ENCODE measurements at regions not wholly inside any gene's neighbourhood (a gene's known extent, or its start where the extent isn't known, plus 50 kb on each side); places are given as distances from the start of the nearest gene placed in this dataset.

DNA sequence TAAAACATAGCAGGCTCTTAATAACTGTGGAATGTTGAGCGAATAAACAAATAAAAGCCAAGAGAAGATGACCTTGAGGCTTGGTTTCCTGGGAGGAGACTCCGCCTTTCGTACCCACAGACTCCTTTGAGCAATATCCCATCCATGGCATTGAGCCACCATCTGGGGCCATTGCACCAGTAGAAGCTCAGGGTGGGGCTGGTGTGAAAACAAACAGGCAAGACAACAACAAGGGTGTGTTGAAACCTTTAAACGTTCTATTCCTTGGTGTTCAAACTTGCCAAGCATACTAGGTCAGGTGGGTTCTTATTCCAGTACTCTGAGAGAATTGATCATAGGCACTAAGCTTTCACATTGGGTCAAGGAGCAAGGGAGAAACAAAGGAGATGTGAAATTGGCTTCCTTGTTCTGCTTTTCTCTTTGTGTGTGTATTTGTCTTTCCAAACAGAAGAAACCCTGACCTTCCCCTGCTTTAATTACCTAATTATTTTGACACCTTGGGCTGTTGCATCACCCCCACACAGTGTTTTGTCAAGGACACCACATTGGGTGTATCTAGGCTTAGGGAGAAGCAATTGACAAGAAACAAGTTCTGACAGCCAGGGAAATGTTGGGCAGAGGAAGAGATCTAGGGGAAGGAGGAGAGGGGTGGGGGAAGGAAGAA is 105.1 kb upstream of the BCL6 start:
- TF ChIP-seq RAD21 (IDR thresholded peaks at IDR 0.05; ENCODE audit: insufficient read depth, low read depth, low read length): no peak
- TF ChIP-seq CTCF (IDR thresholded peaks at IDR 0.05 in 2 of 3, conservative IDR thresholded peaks at IDR 0.05 in 1 of 3; ENCODE audit: control insufficient read depth in 2 of 3, extremely low read depth in 1 of 3, insufficient read depth in 1 of 3, low read depth in 3 of 3, low read length in 3 of 3): no peak
- TF ChIP-seq POLR2AphosphoS5 (IDR thresholded peaks at IDR 0.05; ENCODE audit: low read length): no peak
- TF ChIP-seq ZNF274 (IDR thresholded peaks at IDR 0.05; ENCODE audit: insufficient read depth, insufficient read length): no peak
- TF ChIP-seq KDM1A (IDR thresholded peaks at IDR 0.05; ENCODE audit: borderline replicate concordance): no peak
- TF ChIP-seq SREBF2 (IDR thresholded peaks at IDR 0.05; ENCODE audit: low read length): no peak
- no peak for TF ChIP-seq EZH2 (IDR thresholded peaks at IDR 0.05; ENCODE audit: borderline replicate concordance, control insufficient read depth, low read depth, low read length)
- TF ChIP-seq E2F8 (IDR thresholded peaks at IDR 0.05; ENCODE audit: low read depth, partially characterized antibody): no peak
- TF ChIP-seq POLR2A (IDR thresholded peaks at IDR 0.05; ENCODE audit: low read depth, low read length): no peak
- TF ChIP-seq SIN3A (IDR thresholded peaks at IDR 0.05; ENCODE audit: low read depth, low read length): no peak
